Subcutaneous abdominal adipose tissue (tissue), 5 donors: ENCODE measurements at regions not wholly inside any gene's neighbourhood (a gene's known extent, or its start where the extent isn't known, plus 50 kb on each side); places are given as distances from the start of the nearest gene placed in this dataset.
"Not testable (repeated sequence)": the region's sequence is repeated elsewhere in the genome, so short reads cannot be mapped to it uniquely, and the experiment has no call there.

Experiments used
- H3K27ac ChIP-seq: one replicate; pipeline ENCODE4 v1.7.0; 2013; ENCODE audit warnings: low read depth, mild to moderate bottlenecking, inconsistent platforms, low read length, moderate library complexity
- H3K27me3 ChIP-seq, 5 donors: one replicate each; pipeline ENCODE4 v1.7.0; 2013; ENCODE audit warnings: low read length in 5 of 5, inconsistent platforms in 1 of 5; ENCODE audit not compliant: control insufficient read depth in 5 of 5, insufficient read depth in 4 of 5
- H3K36me3 ChIP-seq, 5 donors: one replicate each; pipeline ENCODE4 v1.7.0; 2013; ENCODE audit warnings: low read length in 5 of 5; ENCODE audit not compliant: control insufficient read depth in 5 of 5, insufficient read depth in 5 of 5
- H3K4me1 ChIP-seq, 5 donors: one replicate each; pipeline ENCODE4 v1.7.0; 2013; ENCODE audit warnings: low read length in 5 of 5, mild to moderate bottlenecking in 3 of 5, moderate library complexity in 1 of 5; ENCODE audit not compliant: control insufficient read depth in 5 of 5, insufficient read depth in 5 of 5
- H3K4me3 ChIP-seq, 5 donors: one replicate each; pipeline ENCODE4 v1.7.0; 2013; ENCODE audit warnings: low read length in 5 of 5, low read depth in 1 of 5
- H3K9ac ChIP-seq, 5 donors: one replicate each; pipeline ENCODE4 v1.7.0; 2013; ENCODE audit warnings: low read length in 5 of 5, mild to moderate bottlenecking in 4 of 5, moderate library complexity in 3 of 5
- H3K9me3 ChIP-seq, 5 donors: one replicate each; pipeline ENCODE4 v1.7.0; 2013; ENCODE audit warnings: low read length in 5 of 5; ENCODE audit not compliant: control insufficient read depth in 5 of 5
- donor health status: healthy.
- donor health status: healthy.
- donor health status: healthy.
- donor health status: healthy.
- donor health status: healthy.

GRCh38 chr5:28947865-28948264 is 1909.5 kb upstream of the CDH9 start:
- no peak overlapping the region for H3K4me3 ChIP-seq
- H3K27ac ChIP-seq = no peak overlapping the region
- no peaks in the 10 kb centered on the region for H3K27me3 ChIP-seq
- H3K9me3 ChIP-seq = no peaks in the 10 kb centered on the region
- no peaks in the 10 kb centered on the region for H3K36me3 ChIP-seq
- no peak overlapping the region for H3K9ac ChIP-seq
- H3K4me1 ChIP-seq = no peaks in the 10 kb centered on the region

- Histone ChIP-seq H3K9ac (no peak overlapping the region), H3K4me3 (no peak overlapping the region), H3K4me1 (no peaks in the 10 kb centered on the region)
Observed at GRCh38 chr5:28945859-28946258, 1907.5 kb upstream of the CDH9 start.

GRCh38 chr5:28929366-28929765 is 1891.0 kb upstream of the CDH9 start:
- not testable (repeated sequence) for H3K4me3 ChIP-seq, H3K9ac ChIP-seq, H3K36me3 ChIP-seq, H3K27me3 ChIP-seq, H3K27ac ChIP-seq, H3K9me3 ChIP-seq, H3K4me1 ChIP-seq

More at GRCh38 chr5:28945859-28946258, 1907.5 kb upstream of the CDH9 start:
- H3K36me3 ChIP-seq = no peaks in the 10 kb centered on the region
- no peaks in the 10 kb centered on the region for H3K27me3 ChIP-seq
- H3K27ac ChIP-seq = no peak overlapping the region
- peaks cover 0 to 7% (median 0%) of the 10 kb centered on the region in 5 donors for H3K9me3 ChIP-seq

- not testable (repeated sequence) for H3K36me3 ChIP-seq, H3K27me3 ChIP-seq, H3K9ac ChIP-seq, H3K4me1 ChIP-seq, H3K27ac ChIP-seq, H3K9me3 ChIP-seq, H3K4me3 ChIP-seq
Observed at GRCh38 chr5:28928327-28928790, 1890.0 kb upstream of the CDH9 start.

GRCh38 chr5:28927559-28928326 is 1889.4 kb upstream of the CDH9 start:
- no peak overlapping the region for H3K27ac ChIP-seq
- H3K27me3 ChIP-seq = no peaks in the 10 kb centered on the region
- H3K9ac ChIP-seq = no peak overlapping the region
- peaks cover 0 to 7% (median 0%) of the 10 kb centered on the region in 5 donors for H3K9me3 ChIP-seq
- H3K36me3 ChIP-seq = no peaks in the 10 kb centered on the region
- no peak overlapping the region for H3K4me3 ChIP-seq
- no peaks in the 10 kb centered on the region for H3K4me1 ChIP-seq

DNA sequence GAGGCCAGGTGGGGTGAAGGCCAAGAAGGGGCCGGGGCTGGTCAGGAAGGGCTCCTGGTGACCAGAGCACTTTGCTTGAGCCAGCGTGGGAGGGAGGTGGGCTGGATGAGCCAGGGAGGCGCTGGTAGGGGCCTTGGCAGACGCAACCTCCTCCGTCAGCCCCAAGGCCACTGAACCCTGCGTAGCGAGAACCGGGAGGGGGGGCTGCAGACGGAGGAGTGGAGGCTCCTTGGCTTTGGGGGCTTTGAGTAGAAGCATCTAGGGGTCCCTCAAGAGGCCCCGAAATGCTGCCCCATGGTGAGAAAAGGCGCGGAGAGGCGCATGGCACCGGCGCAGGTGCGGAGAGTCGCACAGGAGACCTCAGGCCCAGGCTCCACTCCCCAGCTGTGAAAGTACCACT is 1888.0 kb upstream of the CDH9 start:
- H3K36me3 ChIP-seq = no peaks in the 10 kb centered on the region
- no peak overlapping the region for H3K27ac ChIP-seq
- H3K9me3 ChIP-seq = peaks cover 0 to 7% (median 0%) of the 10 kb centered on the region in 5 donors
- no peaks in the 10 kb centered on the region for H3K4me1 ChIP-seq
- no peak overlapping the region for H3K9ac ChIP-seq
- no peak overlapping the region for H3K4me3 ChIP-seq
- H3K27me3 ChIP-seq = no peaks in the 10 kb centered on the region

GRCh38 chr5:28917631-28918030 is 1879.2 kb upstream of the CDH9 start:
- Histone ChIP-seq H3K9me3 (no peaks in the 10 kb centered on the region), H3K27me3 (no peaks in the 10 kb centered on the region), H3K9ac (no peak overlapping the region), H3K4me1 (no peaks in the 10 kb centered on the region), H3K4me3 (no peak overlapping the region), H3K27ac (no peak overlapping the region), H3K36me3 (no peaks in the 10 kb centered on the region)

DNA sequence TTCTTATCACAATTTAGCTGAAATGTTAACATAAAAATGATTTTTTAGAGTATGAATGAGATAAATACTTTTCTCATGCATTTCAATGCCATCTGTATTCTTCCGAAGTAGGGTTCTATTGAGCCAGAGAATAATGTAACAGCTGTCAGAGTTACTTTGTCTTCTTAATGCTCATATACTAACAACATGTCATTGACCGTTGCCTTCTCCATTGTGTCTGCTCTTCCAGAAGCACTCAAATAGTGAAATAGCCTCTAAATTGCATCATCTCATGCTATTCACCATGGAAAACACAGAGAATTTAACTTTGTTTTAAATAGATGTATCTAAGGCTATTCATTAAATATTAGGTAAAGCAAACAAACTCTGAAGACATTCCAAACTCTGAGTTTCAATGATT is 1875.9 kb upstream of the CDH9 start:
- no peak overlapping the region for H3K27ac ChIP-seq
- H3K4me1 ChIP-seq = no peaks in the 10 kb centered on the region
- H3K9me3 ChIP-seq = peaks cover 0 to 3% (median 0%) of the 10 kb centered on the region in 5 donors
- H3K27me3 ChIP-seq = no peaks in the 10 kb centered on the region
- H3K36me3 ChIP-seq = no peaks in the 10 kb centered on the region
- no peak overlapping the region for H3K4me3 ChIP-seq
- no peak overlapping the region for H3K9ac ChIP-seq

- H3K27ac ChIP-seq = no peak overlapping the region
- no peak overlapping the region for H3K9ac ChIP-seq
- H3K4me1 ChIP-seq = no peaks in the 10 kb centered on the region
- H3K4me3 ChIP-seq = no peak overlapping the region
- H3K36me3 ChIP-seq = no peaks in the 10 kb centered on the region
- H3K9me3 ChIP-seq = no peaks in the 10 kb centered on the region
- no peaks in the 10 kb centered on the region for H3K27me3 ChIP-seq
Observed at GRCh38 chr5:28903643-28904042, 1865.3 kb upstream of the CDH9 start.

DNA sequence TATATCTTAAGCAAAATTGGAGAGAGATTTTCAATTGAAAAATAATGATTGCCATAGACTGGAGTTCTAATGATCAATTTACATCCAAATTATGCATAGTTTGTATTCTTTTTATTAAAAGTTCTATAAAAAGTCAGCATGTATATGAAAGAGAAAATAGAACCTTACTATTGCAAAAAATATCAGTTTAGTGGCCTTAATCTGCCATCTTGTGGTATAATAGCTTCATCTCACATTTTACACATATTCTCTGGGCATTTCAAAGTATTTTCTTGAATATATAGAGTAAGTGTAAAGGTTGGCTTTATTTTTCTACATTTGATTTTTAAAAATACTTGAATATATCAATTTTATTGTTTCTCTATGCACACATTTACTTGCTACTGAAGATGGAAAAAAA is 1858.6 kb upstream of the CDH9 start:
- no peaks in the 10 kb centered on the region for H3K36me3 ChIP-seq
- no peak overlapping the region for H3K27ac ChIP-seq
- H3K4me1 ChIP-seq = no peaks in the 10 kb centered on the region
- H3K9ac ChIP-seq = no peak overlapping the region
- H3K27me3 ChIP-seq = no peaks in the 10 kb centered on the region
- no peaks in the 10 kb centered on the region for H3K9me3 ChIP-seq
- no peak overlapping the region for H3K4me3 ChIP-seq
